ENCODE measurements at regions not wholly inside any gene's neighbourhood (a gene's known extent, or its start where the extent isn't known, plus 50 kb on each side); places are given as distances from the start of the nearest gene placed in this dataset.

DNA sequence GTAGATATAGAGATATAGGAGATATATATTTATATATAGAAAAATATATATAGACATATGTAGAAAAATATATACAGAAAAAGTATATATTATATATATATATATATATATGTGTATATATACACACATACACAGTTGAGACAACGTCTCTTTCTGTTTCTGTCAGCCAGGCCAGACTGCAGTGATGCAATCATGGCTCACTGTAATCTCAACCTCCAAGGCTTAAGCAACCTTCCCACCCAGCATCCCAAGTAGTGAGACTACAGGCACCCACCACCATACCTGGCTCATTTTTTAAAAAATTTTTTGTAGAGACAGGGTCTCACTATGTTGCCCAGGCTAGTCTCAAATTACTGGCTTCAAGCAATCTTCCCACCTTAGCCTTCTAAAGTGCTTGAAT lies 426.3 kb downstream of the GPM6A start:
- TF ChIP-seq POLR2AphosphoS5 (IDR thresholded peaks at IDR 0.05; ENCODE audit: low read depth, low read length), result no peak
- TF ChIP-seq, protein P1, sequence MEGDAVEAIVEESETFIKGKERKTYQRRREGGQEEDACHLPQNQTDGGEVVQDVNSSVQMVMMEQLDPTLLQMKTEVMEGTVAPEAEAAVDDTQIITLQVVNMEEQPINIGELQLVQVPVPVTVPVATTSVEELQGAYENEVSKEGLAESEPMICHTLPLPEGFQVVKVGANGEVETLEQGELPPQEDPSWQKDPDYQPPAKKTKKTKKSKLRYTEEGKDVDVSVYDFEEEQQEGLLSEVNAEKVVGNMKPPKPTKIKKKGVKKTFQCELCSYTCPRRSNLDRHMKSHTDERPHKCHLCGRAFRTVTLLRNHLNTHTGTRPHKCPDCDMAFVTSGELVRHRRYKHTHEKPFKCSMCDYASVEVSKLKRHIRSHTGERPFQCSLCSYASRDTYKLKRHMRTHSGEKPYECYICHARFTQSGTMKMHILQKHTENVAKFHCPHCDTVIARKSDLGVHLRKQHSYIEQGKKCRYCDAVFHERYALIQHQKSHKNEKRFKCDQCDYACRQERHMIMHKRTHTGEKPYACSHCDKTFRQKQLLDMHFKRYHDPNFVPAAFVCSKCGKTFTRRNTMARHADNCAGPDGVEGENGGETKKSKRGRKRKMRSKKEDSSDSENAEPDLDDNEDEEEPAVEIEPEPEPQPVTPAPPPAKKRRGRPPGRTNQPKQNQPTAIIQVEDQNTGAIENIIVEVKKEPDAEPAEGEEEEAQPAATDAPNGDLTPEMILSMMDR (IDR thresholded peaks at IDR 0.05; ENCODE audit: control extremely low read depth in 1 of 3, insufficient read depth in 1 of 3, low read depth in 1 of 3, low read length in 3 of 3), result no peak
- no peak for TF ChIP-seq MAFK (IDR thresholded peaks at IDR 0.05; ENCODE audit: low read depth, low read length)

All from H1 (cell line).